ENCODE measurements at regions not wholly inside any gene's neighbourhood (a gene's known extent, or its start where the extent isn't known, plus 50 kb on each side); places are given as distances from the start of the nearest gene placed in this dataset.

DNA sequence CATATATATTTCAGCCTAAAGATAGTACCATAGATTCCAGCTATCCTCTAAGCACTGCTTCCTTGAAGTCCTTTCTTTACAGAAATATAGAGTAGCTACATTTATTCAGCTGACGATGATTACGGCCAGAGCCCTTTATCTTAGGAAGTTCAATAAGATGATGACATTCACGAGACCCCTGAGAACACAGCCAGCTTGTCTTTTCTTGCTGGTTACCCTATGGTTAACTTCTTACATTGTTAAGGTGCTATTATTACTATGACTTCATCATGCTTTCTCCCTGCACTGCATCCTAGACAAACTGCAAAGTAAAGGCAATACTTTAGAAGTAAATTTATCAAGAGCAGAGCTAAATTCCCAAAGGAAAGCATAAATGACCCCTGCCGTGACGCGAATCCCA lies 214.4 kb upstream of the LRFN5 start:
- TF ChIP-seq CTCF (IDR thresholded peaks at IDR 0.05) (no peak), POLR2A (IDR thresholded peaks at IDR 0.05) (no peak)
